GM12892 (cell line): ENCODE measurements at regions not wholly inside any gene's neighbourhood (a gene's known extent, or its start where the extent isn't known, plus 50 kb on each side); places are given as distances from the start of the nearest gene placed in this dataset.

Source experiments
- POLR2A ChIP-seq: IDR thresholded peaks from 2 replicates; pipeline ENCODE4 v1.6.1; 2011; ENCODE audit warnings: low read depth, low read length, control low read depth
- POLR2AphosphoS5 ChIP-seq: IDR thresholded peaks from 2 replicates; pipeline ENCODE4 v1.6.1; 2011; ENCODE audit warnings: low read depth, low read length, control low read depth

- TF ChIP-seq POLR2A (no peak), POLR2AphosphoS5 (no peak)
Observed at GRCh38 chr11:69392104-69392653, 89.3 kb upstream of the LINC01488 start.
